Panc1 (cell line): ENCODE measurements at regions not wholly inside any gene's neighbourhood (a gene's known extent, or its start where the extent isn't known, plus 50 kb on each side); places are given as distances from the start of the nearest gene placed in this dataset.

Experiments used
- POLR2AphosphoS5 ChIP-seq: IDR thresholded peaks from 2 replicates; pipeline ENCODE4 v1.6.1; 2012; ENCODE audit warnings: mild to moderate bottlenecking, low read depth, low read length, moderate library complexity
- TCF7L2 ChIP-seq: IDR thresholded peaks from 2 replicates; pipeline ENCODE4 v1.6.1; 2011; ENCODE audit warnings: mild to moderate bottlenecking, low read depth, low read length, inconsistent platforms
- TF ChIP-seq, protein P1 (sequence below): fragments of 450-650 bp; IDR thresholded peaks from 2 replicates; pipeline ENCODE4 v1.5.1; 2017; ENCODE audit warnings: mild to moderate bottlenecking

GRCh38 chr7:25759286-25759685, 392.7 kb upstream of the NFE2L3 start:
- TF ChIP-seq, protein P1, sequence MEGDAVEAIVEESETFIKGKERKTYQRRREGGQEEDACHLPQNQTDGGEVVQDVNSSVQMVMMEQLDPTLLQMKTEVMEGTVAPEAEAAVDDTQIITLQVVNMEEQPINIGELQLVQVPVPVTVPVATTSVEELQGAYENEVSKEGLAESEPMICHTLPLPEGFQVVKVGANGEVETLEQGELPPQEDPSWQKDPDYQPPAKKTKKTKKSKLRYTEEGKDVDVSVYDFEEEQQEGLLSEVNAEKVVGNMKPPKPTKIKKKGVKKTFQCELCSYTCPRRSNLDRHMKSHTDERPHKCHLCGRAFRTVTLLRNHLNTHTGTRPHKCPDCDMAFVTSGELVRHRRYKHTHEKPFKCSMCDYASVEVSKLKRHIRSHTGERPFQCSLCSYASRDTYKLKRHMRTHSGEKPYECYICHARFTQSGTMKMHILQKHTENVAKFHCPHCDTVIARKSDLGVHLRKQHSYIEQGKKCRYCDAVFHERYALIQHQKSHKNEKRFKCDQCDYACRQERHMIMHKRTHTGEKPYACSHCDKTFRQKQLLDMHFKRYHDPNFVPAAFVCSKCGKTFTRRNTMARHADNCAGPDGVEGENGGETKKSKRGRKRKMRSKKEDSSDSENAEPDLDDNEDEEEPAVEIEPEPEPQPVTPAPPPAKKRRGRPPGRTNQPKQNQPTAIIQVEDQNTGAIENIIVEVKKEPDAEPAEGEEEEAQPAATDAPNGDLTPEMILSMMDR, result no peak
- TF ChIP-seq POLR2AphosphoS5, result no peak
- no peak for TF ChIP-seq TCF7L2
